GM12878 (cell line): ENCODE measurements at regions not wholly inside any gene's neighbourhood (a gene's known extent, or its start where the extent isn't known, plus 50 kb on each side); places are given as distances from the start of the nearest gene placed in this dataset.

ENCODE experiments used
- ATAC-seq: fragments of 200-7000 bp; cut with Tn5 transposase; 3 replicates; pipeline ENCODE4 v1.9.1; 2020; ENCODE audit warnings: mild to moderate bottlenecking, moderate library complexity
- BruUV-seq: library from RNA; stranded (reverse); fragments of 400-500 nt; replicated peaks from 2 replicates; lab custom pipeline; 2021; lab: Mats Ljungman, UMichigan
- CTCF ChIA-PET: fragments of 300-600 bp; sonication (Branson Sonifier 250); formaldehyde crosslinking; extraction: SDS; loops from one replicate; lab custom pipeline; 2021; ENCODE audit warnings: inconsistent platforms; lab: Yijun Ruan, JAX
- POLR2A ChIA-PET: fragments of 350-600 bp; formaldehyde crosslinking; extraction: SDS; loops from one replicate; lab custom pipeline; 2021; ENCODE audit warnings: inconsistent platforms; lab: Charles Lee
- RAD21 ChIA-PET: fragments of 300-600 bp; sonication (Branson Sonifier 250); formaldehyde crosslinking; loops from one replicate; lab custom pipeline; 2023; ENCODE audit warnings: antibody characterized with exemption; ENCODE audit not compliant: unreplicated experiment; lab: Charles Lee
- SMC1A ChIA-PET: fragments of 300-600 bp; sonication (Branson Sonifier 250); formaldehyde crosslinking; loops from one replicate; lab custom pipeline; 2023; ENCODE audit not compliant: unreplicated experiment, uncharacterized antibody; lab: Charles Lee
- DNase-seq: peaks from one replicate; pipeline ENCODE4 v3.0.0-alpha.2; 2011; ENCODE audit warnings: low read depth, low spot score
- FAIRE-seq: peaks from 3 replicates; lab custom pipeline; 2011; peaks lifted over from hg19 to GRCh38; lab: Jason Lieb, UNC
- H2AFZ ChIP-seq: 2 replicates; pipeline ENCODE4 v1.6.0; 2011; ENCODE audit warnings: low read depth, low read length, control low read depth; ENCODE audit not compliant: control insufficient read depth
- H3K27ac ChIP-seq: 2 replicates; pipeline ENCODE4 v1.5.1; 2011; ENCODE audit warnings: control low read depth; ENCODE audit not compliant: control insufficient read depth, insufficient read depth
- H3K27me3 ChIP-seq, 2 experiments: replicated peaks in 1 of 2; 2 replicates each; pipeline versions ENCODE4 v1.6.0 to v1.6.1; 2011; ENCODE audit warnings: low read length in 1 of 2; ENCODE audit not compliant: control insufficient read depth in 2 of 2, insufficient read depth in 2 of 2
- H3K36me3 ChIP-seq, 2 experiments: 2 replicates each; pipeline ENCODE4 v1.5.1; 2011; ENCODE audit warnings: low read length in 1 of 2; ENCODE audit not compliant: control insufficient read depth in 2 of 2, insufficient read depth in 2 of 2
- H3K4me1 ChIP-seq: 2 replicates; pipeline ENCODE4 v1.6.1; 2011; ENCODE audit warnings: mild to moderate bottlenecking, low read length, moderate library complexity, mixed read lengths; ENCODE audit not compliant: control insufficient read depth, insufficient read depth
- H3K4me2 ChIP-seq: 2 replicates; pipeline ENCODE4 v1.6.0; 2011; ENCODE audit warnings: control low read depth; ENCODE audit not compliant: control insufficient read depth, insufficient read depth
- H3K4me3 ChIP-seq: fragments of 200-600 bp; sonication (generic); 2 replicates; pipeline ENCODE4 v1.5.1; 2016
- H3K79me2 ChIP-seq: 2 replicates; pipeline ENCODE4 v1.6.0; 2011; ENCODE audit warnings: low read length; ENCODE audit not compliant: control insufficient read depth, insufficient read depth
- H3K9ac ChIP-seq: 2 replicates; pipeline ENCODE4 v1.8.0; 2011; ENCODE audit warnings: low read length, control low read depth, mixed read lengths; ENCODE audit not compliant: control insufficient read depth, insufficient read depth
- H3K9me3 ChIP-seq: replicated peaks from 3 replicates; pipeline ENCODE4 v1.5.1; 2011; ENCODE audit warnings: mild to moderate bottlenecking, low read length; ENCODE audit not compliant: control insufficient read depth, insufficient read depth
- H4K20me1 ChIP-seq: 2 replicates; pipeline ENCODE4 v1.6.0; 2011; ENCODE audit not compliant: control insufficient read depth, insufficient read depth
- ATF7 ChIP-seq: fragments of 450-650 bp; IDR thresholded peaks from 2 replicates; pipeline ENCODE4 v1.6.1; 2016; ENCODE audit warnings: low read depth, mild to moderate bottlenecking
- BCL11A ChIP-seq: IDR thresholded peaks from 2 replicates; pipeline ENCODE4 v1.6.1; 2011; ENCODE audit warnings: low read depth, low read length
- CBFB ChIP-seq: IDR thresholded peaks from 2 replicates; pipeline ENCODE4 v1.6.1; 2016; ENCODE audit warnings: antibody characterized with exemption, low read depth
- E2F4 ChIP-seq: IDR thresholded peaks from 2 replicates; pipeline ENCODE4 v1.6.1; 2012; ENCODE audit warnings: low read depth, low read length, improper control_type of control experiment
- EZH2 ChIP-seq: IDR thresholded peaks from 2 replicates; pipeline ENCODE4 v1.6.1; 2012; ENCODE audit warnings: low read depth, mild to moderate bottlenecking, control low read depth, inconsistent platforms, low read length, borderline replicate concordance; ENCODE audit not compliant: control insufficient read depth
- JUND ChIP-seq: IDR thresholded peaks from 2 replicates; pipeline ENCODE4 v1.6.1; 2012; ENCODE audit warnings: low read depth, mild to moderate bottlenecking, low read length, improper control_type of control experiment, moderate library complexity
- MYB ChIP-seq: fragments of 150-350 bp; IDR thresholded peaks from 2 replicates; pipeline ENCODE4 v1.6.1; 2014; ENCODE audit warnings: mild to moderate bottlenecking, low read depth, low read length, borderline replicate concordance
- NR2C2 ChIP-seq: IDR thresholded peaks from 2 replicates; pipeline ENCODE4 v1.6.1; 2011; ENCODE audit warnings: borderline replicate concordance, low read depth; ENCODE audit not compliant: control insufficient read depth, insufficient read length
- NR2F1 ChIP-seq: fragments of 450-650 bp; conservative IDR thresholded peaks from 2 replicates; pipeline ENCODE4 v1.6.1; 2017; ENCODE audit warnings: mild to moderate bottlenecking
- PAX5 ChIP-seq: IDR thresholded peaks from 2 replicates; pipeline ENCODE4 v1.6.1; 2011; ENCODE audit warnings: low read depth, low read length, borderline replicate concordance
- POU2F2 ChIP-seq: IDR thresholded peaks from 3 replicates; pipeline ENCODE4 v1.6.1; 2011; ENCODE audit warnings: low read depth, mild to moderate bottlenecking, low read length, borderline replicate concordance
- PRDM15 ChIP-seq: fragments of 450-650 bp; formaldehyde crosslinking; IDR thresholded peaks from 2 replicates; pipeline ENCODE4 v1.4.0; 2020; ENCODE audit warnings: mild to moderate bottlenecking, moderate library complexity
- RAD21 ChIP-seq: IDR thresholded peaks from 2 replicates; pipeline ENCODE4 v1.6.1; 2011; ENCODE audit warnings: mild to moderate bottlenecking, low read depth, low read length, moderate library complexity; ENCODE audit not compliant: insufficient read depth
- RELA ChIP-seq: fragments of 450-650 bp; IDR thresholded peaks from 2 replicates; pipeline ENCODE4 v1.8.0; 2014; ENCODE audit warnings: borderline replicate concordance; ENCODE audit not compliant: partially characterized antibody
- RELB ChIP-seq: fragments of 450-650 bp; IDR thresholded peaks from 2 replicates; pipeline ENCODE4 v1.6.1; 2017; ENCODE audit warnings: low read depth, mild to moderate bottlenecking, moderate library complexity
- SIX5 ChIP-seq: IDR thresholded peaks from 2 replicates; pipeline ENCODE4 v1.6.1; 2011; ENCODE audit warnings: mild to moderate bottlenecking, low read depth, low read length, moderate library complexity; ENCODE audit not compliant: severe bottlenecking
- ZSCAN29 ChIP-seq: fragments of 450-650 bp; IDR thresholded peaks from 2 replicates; pipeline ENCODE4 v1.6.1; 2017; ENCODE audit warnings: mild to moderate bottlenecking, moderate library complexity
- WGBS: methylation state at CpG from one replicate; pipeline ENCODE4 v1.1.6; 2016; ENCODE audit warnings: low lambda C conversion rate; ENCODE audit not compliant: insufficient replicate concordance, insufficient coverage; ENCODE audit errors: missing lambda C conversion rate; 5-methylcytosine and 5-hydroxymethylcytosine counted together
- in situ Hi-C: fragments of 300-500 bp; cut with MboI; formaldehyde crosslinking; loops from 9 replicates; pipeline ENCODE4 v1.14.3; 2018; ENCODE audit warnings: mixed read lengths
- intact Hi-C: fragments of 100-400 bp; cut with micrococcal nuclease; formaldehyde crosslinking; loops from one replicate; pipeline ENCODE4 v1.14.2; 2022; ENCODE audit not compliant: unreplicated experiment

GRCh38 chr2:128801576-128801975, 482.9 kb upstream of the HS6ST1 start:
- FAIRE-seq: no peak
- SMC1A ChIA-PET: no interaction called here
- no peaks in the 10 kb centered on the region for H3K36me3 ChIP-seq
- H3K27me3 ChIP-seq: no peaks in the 10 kb centered on the region; a peak in 1 of 4 replicates
- no TSS peak for BruUV-seq
- H3K27ac ChIP-seq: no peak overlapping the region
- H3K4me2 ChIP-seq: no peak overlapping the region
- 4% methylated on average over 1 of the region's 1 CpG for WGBS
- no peak overlapping the region for H3K4me3 ChIP-seq
- ATAC-seq: no peak
- TF ChIP-seq PAX5: no peak
- no peak for TF ChIP-seq MYB
- no peak for TF ChIP-seq RELA
- TF ChIP-seq ZSCAN29: no peak
- TF ChIP-seq SIX5: no peak
- no peak for TF ChIP-seq E2F4
- TF ChIP-seq RELB: no peak
- no peak for TF ChIP-seq JUND
- TF ChIP-seq RAD21: no peak
- no peak for TF ChIP-seq NR2F1
- TF ChIP-seq NR2C2: no peak
- no peak for TF ChIP-seq EZH2
- no peak for TF ChIP-seq BCL11A
- no peak for TF ChIP-seq POU2F2
- TF ChIP-seq CBFB: no peak
- no peak for TF ChIP-seq PRDM15 (CRISPR knock-in tag)
- TF ChIP-seq ATF7: no peak
- RAD21 ChIA-PET: no interaction called here
- DNase-seq: no peak
- H3K9ac ChIP-seq: no peak overlapping the region
- intact Hi-C loops (no loop called here), in situ Hi-C loops (no loop called here)
- H3K9me3 ChIP-seq: no peaks in the 10 kb centered on the region
- H3K79me2 ChIP-seq: no peaks in the 10 kb centered on the region
- POLR2A ChIA-PET: no interaction called here
- no peaks in the 10 kb centered on the region for H4K20me1 ChIP-seq
- H2AFZ ChIP-seq: no peak overlapping the region
- peaks cover 11% of the 10 kb centered on the region for H3K4me1 ChIP-seq
- CTCF ChIA-PET: no interaction called here
